Fibroblast of pulmonary artery (primary cell): ENCODE measurements at regions not wholly inside any gene's neighbourhood (a gene's known extent, or its start where the extent isn't known, plus 50 kb on each side); places are given as distances from the start of the nearest gene placed in this dataset.

ENCODE experiments used
- DNase-seq: peaks from one replicate; pipeline ENCODE4 v3.0.0-alpha.2; 2010; ENCODE audit warnings: low read depth
- H3K4me3 ChIP-seq: replicated peaks from 2 replicates; pipeline ENCODE4 v1.5.1; 2011; ENCODE audit warnings: low read depth, mild to moderate bottlenecking, control low read depth, low read length, moderate library complexity
- CTCF ChIP-seq: IDR thresholded peaks from 2 replicates; pipeline ENCODE4 v1.5.1; 2011; ENCODE audit warnings: mild to moderate bottlenecking, control low read depth, low read length, inconsistent platforms; ENCODE audit errors: missing control alignments

- no peak for DNase-seq
- H3K4me3 ChIP-seq, result no peak overlapping the region
- no peak for TF ChIP-seq CTCF
Measured at GRCh38 chr6:8710668-8711431, 275.5 kb upstream of the SLC35B3 start.

GRCh38 chr6:8707956-8708772 lies 272.8 kb upstream of the SLC35B3 start:
- peak; percentile 4 for DNase-seq
- TF ChIP-seq CTCF, result no peak
- no peak overlapping the region for H3K4me3 ChIP-seq

GRCh38 chr6:8707369-8707768 lies 272.0 kb upstream of the SLC35B3 start:
- no peak for DNase-seq
- TF ChIP-seq CTCF, result no peak
- no peak overlapping the region for H3K4me3 ChIP-seq

GRCh38 chr6:8705435-8706020 lies 270.2 kb upstream of the SLC35B3 start:
- DNase-seq, result no peak
- no peak overlapping the region for H3K4me3 ChIP-seq
- no peak for TF ChIP-seq CTCF

- no peak overlapping the region for H3K4me3 ChIP-seq
- TF ChIP-seq CTCF, result no peak
Measured at GRCh38 chr6:8703059-8703458, 267.7 kb upstream of the SLC35B3 start.

GRCh38 chr6:8688821-8689220 lies 253.5 kb upstream of the SLC35B3 start:
- H3K4me3 ChIP-seq, result no peak overlapping the region
- no peak for TF ChIP-seq CTCF
- DNase-seq, result no peak

More at GRCh38 chr6:8703059-8703458, 267.7 kb upstream of the SLC35B3 start:
- no peak for DNase-seq
